ENCODE measurements at regions not wholly inside any gene's neighbourhood (a gene's known extent, or its start where the extent isn't known, plus 50 kb on each side); places are given as distances from the start of the nearest gene placed in this dataset.

DNA sequence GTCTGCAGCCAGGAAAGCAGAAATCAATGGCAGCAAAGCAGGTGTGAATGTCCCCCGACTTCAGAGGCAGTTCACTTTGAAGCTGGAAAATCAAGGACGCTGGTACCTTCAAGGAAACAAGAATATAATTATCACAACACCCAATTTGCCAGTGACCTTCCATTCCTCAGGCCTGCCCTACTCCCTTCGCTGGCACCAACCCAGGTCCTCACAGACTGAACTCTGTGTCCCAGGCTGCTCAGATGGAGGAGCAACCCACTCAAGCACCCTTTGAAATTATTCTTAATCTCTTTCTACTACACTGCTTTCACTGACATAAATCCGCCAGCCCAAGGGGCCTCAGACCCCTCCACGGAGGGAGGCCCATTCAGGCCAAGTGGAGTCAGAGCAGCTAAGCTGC is 64.7 kb upstream of the WT1 start:
- no peak for TF ChIP-seq POLR2AphosphoS5 (IDR thresholded peaks at IDR 0.05; ENCODE audit: low read depth, low read length)
- TF ChIP-seq POLR2A (IDR thresholded peaks at IDR 0.05; ENCODE audit: low read depth, low read length), result no peak

Data from GM12892 (cell line).